Inflammatory macrophage treated with lipopolysaccharide for 1 hour (primary cell): ENCODE measurements at regions not wholly inside any gene's neighbourhood (a gene's known extent, or its start where the extent isn't known, plus 50 kb on each side); places are given as distances from the start of the nearest gene placed in this dataset.
A peak's percentile ranks its signal among the peaks of the same experiment; 100 is the strongest.

Source experiments
- DNase-seq, 2 donors: peaks; one replicate each; pipeline ENCODE4 v3.0.0-alpha.2; 2020 to 2022

DNA sequence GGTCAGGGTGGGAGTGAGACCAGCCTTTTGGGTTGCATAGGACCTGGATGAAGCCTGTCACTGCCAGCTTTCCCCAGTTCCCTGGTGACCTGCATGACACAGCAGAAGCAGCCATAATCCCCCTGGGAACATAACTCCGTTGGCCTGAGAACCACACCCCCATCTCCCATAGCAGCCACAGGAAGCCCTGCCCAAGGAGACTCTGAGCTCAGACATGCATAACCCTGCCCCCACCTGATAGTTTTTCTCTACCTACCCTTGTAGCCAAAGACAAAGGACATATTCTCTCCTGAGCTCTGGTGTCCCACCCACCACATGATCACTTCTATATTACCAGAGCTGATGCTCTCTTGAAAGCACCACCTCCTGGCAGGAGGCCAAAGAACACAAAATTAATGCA, 413.5 kb upstream of the HTR2A start:
- no peak for DNase-seq

DNA sequence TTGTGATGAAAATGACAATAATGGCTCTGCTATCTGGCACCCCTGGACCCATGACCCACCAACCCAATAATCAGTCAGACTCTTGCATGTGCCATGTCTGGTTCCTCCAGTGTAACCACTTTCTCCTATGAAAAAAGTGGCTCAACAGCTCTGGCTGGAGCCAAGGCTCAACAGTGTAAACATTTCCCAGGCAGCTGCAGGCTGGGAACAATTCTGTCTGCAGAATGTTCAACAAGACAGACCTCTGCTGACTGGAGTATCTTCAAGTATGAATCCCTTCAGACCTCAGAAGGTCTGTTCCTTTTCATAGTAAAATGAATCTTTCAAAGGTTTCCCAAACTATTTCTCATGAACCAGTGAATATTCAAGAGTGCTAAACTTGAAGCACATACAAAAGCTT, 410.1 kb upstream of the HTR2A start:
- no peak for DNase-seq

DNA sequence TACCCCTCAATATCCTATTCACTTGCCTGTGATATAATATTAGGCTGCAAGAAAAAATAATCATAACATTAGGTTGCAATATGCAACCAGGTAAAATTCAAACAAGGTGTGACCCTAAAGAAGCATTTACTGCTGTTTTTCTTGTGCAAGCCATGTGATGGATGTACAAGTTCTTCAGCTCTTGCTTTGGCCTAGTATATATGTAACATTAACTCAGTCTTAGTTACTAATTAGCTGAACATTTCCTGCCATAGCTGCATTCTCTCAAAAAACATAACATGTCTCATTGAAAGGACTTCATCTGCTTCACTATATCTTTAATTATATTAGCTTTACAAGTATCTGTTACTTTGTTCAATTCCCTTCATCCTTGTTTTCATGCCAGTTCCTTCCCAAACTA, 406.8 kb upstream of the HTR2A start:
- DNase-seq = no peak

DNA sequence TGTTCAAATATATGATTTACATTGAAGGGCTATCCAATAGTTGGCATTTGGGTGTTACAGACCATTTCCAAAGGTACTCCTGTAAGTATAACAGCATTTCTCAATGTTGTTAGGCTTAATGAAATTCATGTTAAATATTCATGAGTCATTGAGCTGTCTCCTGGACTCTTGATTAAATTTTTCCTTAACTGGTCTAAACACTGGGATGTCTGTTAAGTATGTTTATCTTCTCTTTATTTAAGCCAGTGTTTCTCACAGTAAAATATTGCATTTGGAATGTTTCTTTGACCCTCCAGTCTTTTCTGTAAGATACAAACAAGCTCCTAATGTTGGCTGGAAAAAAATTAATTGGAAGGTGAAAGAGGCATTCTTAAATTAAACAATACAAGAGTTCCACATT, 402.5 kb upstream of the HTR2A start:
- DNase-seq = no peak

DNA sequence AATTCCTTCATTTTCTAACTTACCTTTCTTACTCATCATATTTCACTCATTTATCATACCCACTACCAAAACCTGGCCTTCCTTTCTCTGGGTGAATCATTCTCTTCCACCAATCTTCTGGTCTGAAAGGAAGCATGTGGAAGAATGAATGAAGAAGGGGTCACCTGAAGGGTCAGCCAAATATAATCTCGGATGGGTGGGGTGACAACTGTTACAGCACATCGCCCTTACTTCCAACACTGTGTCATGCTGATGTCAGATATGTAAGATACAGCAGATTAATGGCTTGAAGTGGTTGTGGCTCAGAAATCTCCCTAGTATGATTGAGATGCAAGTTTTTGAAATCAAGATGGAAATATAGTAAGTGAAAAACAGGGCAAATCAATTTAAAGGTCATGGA, 401.7 kb upstream of the HTR2A start:
- no peak for DNase-seq

DNA sequence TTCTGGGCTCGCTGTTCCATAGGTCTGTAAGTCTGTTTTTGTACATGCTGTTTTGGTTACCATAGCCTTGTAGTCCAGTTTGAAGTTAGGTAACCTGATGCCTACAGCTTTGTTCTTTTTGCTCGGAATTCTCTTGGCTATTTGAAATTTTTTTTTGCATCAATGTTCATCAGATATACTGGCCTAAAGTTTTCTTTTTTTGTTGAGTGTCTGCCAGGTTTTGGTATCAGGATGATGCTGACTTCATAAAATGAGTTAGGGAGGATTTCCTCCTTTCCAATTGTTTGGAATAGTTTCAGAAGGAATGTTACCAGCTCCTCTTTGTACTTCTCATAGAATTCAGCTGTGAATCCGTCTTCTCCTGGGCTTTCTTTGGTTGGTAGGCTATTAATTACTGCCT, 397.8 kb upstream of the HTR2A start:
- DNase-seq = no peak

DNA sequence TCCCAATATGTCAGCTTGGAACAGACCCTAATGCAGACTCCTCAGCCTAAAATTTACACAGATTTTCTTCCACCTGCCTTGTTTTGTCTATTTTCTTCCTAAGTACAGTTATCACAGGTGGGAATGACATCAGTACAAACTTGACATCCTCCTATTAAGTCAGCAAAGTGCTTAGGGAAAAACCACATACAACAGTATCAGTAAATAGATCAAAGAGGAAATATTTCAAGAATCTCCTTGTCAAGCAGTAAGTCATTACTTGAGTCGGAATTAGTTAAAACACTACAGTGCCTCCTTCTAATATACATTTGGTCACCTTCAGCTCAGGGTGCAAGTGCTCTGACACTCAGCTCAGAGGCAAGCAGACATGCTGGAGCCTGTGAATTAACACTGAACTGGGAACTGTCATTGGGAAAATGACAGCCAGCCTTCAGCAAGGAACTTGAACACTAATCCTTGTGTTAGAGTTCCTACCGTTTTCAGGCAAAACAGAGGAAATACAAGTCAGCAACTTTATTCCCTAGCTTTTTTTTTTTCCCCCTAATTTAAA, 394.3 kb upstream of the HTR2A start:
- no peak for DNase-seq

DNA sequence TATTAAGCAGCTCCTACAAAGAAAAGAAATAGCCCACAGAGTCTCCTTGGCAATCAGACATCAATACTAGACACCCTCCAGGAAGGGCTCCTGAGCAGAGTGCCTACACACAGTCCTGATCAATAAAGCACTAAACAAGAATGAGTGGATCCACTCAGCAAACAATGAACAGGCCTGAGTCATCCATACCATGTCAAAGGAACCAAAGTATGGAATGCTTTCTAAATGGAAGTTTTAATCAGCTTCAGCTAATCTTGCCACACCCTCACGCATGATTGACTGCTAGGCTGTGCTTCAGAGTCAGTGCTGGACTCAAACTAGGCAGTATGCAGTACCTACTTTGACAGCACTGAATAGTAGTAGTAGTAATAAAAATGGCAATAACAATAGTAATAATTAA, 392.7 kb upstream of the HTR2A start:
- no peak for DNase-seq

DNA sequence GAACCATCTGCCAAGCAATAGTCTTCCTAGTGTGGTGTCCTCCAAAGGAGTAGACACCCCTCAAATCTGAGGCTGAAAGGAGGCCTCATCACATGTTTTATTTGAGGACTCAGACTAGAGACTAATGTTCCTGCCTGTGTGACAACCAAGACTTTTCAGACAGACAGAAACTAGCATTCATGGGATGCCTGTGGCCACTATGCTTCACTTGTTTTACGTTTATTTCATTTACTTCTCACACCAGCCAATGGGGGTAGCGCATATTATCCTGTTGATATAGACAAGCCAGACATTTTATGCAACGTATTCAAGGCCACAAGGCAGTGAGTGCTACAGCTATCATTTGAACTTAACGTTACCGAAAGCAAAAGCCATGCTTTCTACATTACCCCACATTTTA, 391.7 kb upstream of the HTR2A start:
- no peak for DNase-seq

DNA sequence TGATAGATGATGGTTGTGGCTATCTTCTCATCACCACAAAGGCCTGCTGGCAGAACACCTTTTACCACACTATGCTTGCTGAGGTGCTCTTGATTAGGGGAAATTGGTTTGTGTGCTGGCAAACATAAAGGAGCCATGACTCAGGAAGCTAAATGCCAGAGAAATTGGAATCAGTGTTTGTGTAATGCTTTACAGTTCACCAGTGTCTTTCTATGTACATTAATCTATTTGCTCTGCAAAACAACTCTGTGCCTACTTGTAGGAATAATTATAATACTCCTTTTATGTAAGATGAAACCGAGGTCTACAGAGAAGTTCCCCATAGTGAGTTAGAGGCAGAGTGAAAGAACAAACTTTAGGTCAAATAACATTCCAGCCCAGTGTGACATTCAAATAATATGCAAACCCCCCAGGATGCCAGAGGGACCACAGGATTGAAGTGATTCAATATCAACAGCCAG, 390.5 kb upstream of the HTR2A start:
- no peak for DNase-seq

DNA sequence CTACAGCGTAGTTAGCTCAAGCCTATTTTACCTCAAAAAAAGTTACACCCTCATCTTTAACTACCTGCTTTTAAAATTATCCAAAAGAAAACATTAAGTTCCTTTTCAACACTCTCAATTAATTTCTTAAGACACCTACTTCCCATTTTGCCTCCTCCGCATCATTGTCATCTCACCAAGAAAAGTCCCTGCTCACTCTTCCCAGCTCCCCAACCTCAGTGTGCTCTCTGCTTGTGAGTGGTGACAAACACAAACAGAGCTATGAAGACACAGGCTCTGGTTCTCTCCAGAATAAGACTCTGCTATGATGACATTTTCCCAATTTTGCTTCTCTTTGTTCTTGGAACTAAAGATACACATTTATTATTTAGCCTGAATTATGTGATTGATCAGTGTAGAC, 385.1 kb upstream of the HTR2A start:
- peak; percentile 22 to 68 for DNase-seq

DNA sequence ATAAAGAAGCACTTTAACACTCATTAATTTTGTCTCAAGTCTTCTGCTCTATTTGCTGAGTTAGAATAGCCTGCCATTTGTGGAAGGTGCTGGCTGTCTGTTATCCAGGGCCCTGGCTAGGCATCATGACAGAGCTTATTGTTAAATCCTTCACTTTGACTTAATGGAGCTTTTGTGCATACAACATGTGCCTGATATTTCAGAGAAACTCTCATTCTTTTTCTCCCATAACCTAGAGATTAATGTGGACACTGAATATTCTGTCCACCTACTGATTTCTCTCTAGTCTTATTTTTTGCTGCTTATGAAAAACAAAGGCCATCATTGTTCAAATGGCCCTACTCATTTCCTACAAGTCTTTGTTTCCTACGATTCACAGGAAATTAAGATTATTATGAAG, 383.1 kb upstream of the HTR2A start:
- no peak for DNase-seq

DNA sequence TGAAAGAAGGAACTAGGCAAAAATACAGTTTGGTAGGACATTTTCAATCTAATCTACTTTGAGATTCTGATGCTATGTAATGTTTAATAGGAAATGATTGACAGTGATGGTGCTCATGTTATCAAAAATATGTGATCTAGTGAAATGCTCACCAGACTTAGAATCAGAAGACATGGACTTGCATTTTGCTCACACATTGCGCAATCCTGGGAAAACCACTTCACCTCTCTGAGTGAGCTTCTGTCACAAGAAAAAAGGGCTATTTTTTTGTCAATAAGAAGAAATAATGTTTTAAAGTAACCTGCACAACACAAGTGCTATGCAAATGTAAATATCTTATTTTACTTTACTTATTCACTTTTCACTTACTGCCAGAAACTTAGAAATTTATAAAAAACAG, 380.9 kb upstream of the HTR2A start:
- peak; percentile 4 to 18 for DNase-seq

DNA sequence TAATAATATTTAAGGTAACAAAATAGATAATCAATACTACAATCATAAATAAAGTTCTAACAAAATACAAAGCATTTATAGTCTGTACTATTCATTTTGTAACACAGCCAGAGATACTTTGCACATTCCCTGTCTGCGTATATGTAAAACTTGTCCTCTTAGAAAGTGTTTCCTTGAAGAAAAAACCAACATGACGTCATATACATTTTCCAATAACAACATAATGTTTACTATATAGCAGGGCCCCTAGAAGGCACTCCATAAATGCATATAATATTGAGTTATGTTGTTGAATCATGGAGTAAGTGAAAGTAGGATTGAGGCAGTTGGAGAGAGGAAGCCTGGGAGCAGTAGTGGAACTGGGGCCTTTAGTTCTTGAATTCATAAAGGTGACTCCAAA, 371.4 kb upstream of the HTR2A start:
- no peak for DNase-seq

DNA sequence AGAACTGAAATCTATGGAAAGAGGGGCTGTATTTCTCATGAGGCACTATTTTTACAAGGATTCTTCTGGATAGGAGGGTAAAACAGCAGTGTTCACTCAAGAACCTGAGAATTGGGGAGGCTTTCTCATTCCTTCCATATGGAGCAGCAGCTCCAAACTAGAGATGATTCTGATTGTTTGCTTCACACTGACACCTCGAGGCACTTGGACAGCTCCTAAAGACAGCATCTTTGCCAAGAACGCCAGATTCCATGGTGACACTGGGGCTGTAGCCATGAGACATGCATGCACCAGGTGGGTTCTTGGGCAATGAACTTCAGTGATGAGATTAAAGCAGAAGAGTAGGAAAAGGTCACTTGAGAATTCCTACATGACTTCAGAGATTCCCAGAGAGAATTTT, 361.5 kb upstream of the HTR2A start:
- no peak for DNase-seq

DNA sequence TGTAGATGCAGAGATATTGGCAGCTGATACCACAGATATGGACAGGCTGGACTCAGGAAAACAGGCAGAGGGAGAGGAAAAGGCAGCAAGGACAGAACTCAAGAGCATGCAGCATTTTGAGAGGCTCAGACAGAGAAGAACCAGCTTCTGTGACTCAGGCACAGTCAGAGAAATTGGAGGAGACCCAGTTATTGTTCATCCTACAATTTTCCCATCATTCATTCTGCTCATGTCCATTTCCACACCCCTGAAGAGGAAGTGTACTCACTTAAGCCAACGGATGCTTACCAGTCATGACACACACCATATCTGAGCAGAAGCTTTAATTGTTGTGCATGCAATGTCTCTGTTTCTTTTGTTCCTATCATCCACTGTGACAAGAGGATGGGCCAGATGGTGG, 359.8 kb upstream of the HTR2A start:
- DNase-seq = no peak

DNA sequence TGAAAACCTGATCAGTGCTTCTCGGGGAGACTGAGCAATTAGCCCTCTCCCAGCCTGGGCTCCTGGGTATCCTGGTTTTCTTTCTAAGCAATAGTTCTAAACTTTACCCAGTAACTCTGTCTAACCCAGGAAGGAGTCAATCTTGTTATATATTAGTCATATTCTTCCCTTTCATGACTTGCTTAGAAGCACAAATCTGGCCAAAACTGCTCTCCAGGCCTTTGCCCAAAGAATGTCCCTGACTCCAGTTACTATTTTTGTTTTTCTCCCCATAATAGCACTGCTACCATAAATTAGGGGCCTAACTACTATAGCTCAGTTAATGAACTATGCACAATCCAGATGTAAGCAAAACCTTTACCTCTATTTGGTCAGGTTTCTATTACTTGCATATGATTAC, 355.8 kb upstream of the HTR2A start:
- no peak for DNase-seq

DNA sequence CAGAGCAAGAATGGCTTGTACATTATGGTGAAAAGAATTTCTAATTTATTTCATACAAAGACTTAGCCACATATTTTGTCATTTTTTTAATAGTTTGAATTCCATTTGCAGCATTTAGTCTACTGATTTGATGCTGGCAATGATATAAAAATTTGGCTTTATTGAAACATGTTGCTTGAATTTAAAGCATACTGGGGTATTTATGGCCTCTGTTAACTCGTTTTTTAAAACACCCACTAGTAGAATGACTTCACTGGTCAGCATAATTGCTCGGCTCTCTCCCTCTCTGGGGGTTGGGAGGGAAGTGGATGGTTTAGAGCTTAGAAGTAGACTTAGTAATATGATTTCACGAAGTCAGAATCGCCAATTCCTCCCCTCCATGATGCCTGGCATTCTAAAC, 354.9 kb upstream of the HTR2A start:
- no peak for DNase-seq

DNA sequence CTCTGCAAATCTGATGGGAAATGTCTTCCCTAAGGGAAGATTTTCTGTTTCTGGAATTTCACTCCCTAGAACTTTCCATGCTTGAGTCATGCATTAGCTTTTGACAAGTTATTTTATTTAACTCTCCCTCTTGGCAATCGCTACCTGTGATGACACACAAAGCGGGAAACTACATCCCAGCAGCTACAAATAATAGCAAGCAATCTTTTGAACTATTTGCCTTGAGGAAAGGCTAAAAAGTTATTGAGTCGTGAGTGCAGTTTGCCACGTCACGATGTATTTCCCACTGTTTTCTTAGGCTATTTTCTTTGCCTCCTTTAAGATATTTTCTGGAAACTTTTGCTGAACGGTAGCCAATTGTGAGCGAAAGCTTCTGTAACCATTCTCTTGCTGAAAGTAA, 353.3 kb upstream of the HTR2A start:
- no peak for DNase-seq

DNA sequence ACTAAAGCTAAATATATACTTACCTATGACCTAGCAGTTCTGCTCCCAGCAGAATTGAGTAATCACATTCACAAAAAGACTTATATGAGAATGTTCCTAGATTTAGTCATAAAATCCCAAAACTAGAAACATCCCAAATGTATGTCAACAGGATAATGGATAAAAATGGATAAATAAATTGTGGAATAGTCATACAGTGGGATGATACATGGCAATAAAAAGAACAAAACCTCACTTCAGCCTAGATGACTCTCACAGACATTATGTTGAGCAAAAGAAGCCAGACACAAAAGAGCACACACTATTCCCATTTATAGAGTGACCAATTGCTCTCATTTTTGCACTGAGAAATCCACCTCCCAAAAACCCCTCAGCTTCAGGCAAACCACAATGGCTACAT, 352.4 kb upstream of the HTR2A start:
- DNase-seq = no peak

DNA sequence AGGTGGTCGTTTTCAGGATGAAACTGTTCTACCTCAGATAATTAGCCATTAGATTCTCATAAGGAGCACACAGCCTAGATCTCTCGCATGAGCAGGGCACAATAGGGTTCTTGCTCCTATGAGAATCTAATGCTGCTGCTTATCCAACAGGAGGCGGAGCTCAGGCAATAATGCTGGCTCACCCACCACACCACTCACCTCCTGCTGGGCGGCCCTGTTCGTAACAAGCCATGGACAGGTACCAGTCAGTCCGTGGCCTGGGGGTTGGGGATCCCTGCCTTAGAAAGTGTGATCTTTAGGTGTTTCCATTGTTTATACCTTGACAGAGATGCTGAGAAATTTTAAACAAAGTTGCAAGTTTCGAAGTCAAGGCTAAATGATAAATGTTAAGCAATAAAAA, 344.6 kb upstream of the HTR2A start:
- DNase-seq = no peak

DNA sequence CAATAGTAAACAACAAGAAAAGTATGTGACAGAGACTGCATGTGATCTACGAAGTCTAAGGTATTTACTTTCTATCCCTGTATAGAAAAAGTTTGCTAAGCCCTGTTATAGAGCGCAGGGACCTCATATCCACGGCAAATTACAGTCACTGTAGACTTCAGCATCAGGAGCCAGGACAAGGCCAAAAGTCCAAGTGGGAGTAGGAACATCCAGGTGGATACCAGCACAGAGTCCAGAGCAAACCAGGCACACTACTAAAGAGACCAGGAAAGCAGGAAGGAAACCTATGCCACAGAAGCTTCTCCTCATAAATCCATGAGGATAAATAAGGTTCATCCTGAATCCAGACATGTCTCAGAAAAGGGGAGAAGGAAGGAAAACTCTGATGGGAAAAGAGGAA, 342.2 kb upstream of the HTR2A start:
- DNase-seq = no peak

DNA sequence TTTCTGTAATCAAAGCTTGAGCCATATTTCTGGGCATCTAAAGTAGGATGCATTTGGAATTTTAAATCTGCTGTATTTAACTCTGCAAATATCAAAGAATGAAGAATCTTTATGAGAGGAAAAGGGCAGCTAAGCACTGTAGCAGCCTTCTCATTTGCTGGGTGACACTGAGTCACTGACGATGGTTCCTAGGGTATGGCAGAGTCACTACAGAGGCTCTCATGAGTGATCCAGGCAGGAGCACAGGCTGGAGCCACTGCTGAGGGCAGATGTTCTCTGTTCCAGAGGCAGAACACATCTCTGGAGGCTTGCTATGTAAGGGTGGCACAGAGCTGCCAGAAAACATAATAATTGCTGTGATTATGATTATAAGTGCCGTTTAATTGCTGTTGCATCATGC, 340.7 kb upstream of the HTR2A start:
- DNase-seq = no peak

DNA sequence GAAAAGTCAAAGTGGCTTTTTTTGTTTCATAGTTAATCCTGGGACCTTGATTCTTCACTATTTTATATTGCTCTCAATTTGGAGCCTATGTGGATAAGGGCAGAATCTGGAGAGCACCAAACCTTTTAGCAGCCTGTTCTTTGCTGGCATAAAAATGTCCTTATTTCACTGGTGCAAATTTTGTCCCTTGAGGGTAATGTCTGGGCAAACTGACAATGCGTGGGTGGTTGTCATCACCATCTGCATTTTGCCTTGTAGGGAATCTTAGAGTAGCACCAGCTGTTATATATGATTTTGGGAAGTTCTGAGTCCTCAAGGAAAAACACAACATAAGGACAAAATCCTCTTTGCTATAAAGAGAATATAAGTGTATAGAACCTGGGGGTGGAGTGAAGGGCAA, 336.9 kb upstream of the HTR2A start:
- DNase-seq = no peak

DNA sequence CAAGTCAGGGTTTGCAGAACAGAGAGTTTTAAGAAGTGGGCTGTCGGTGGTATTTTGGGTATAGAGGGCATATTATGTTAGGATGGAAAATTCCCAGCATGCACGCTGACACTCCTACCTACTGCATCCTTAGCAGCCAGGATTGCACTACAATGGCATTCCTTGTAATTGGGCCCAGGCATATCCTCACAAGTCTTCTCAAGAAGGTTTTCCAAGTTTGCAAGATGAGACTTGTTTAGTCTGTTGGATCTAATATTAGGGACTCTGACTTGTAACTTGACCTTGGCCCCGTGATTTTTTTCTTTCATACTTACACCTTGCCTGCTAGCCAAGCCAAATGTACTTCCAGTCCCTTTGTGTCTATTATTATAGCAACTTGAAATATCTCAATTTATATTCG, 335.7 kb upstream of the HTR2A start:
- DNase-seq = no peak

DNA sequence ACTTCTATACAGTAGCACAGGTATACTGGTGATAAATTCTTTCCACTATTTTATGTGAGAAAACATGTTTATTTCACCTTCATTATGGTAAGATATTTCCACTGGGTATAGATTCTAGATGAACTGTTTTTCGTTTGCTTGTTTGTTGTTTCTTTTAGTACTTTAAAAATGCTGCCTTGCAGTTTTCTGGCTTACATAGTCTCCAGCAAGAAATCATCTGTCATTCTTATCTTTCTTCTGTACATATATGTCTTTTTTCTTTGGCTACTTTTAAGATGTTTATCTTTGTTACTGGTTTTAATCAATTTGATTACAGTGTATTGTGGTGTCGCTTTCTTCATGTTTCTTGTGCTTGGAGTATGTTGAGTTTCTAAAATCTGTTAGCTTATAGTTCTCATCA, 333.3 kb upstream of the HTR2A start:
- no peak for DNase-seq
